ENCODE measurements at regions not wholly inside any gene's neighbourhood (a gene's known extent, or its start where the extent isn't known, plus 50 kb on each side); places are given as distances from the start of the nearest gene placed in this dataset.

- Mint-ChIP-seq H3K27me3 (ENCODE audit: insufficient read depth, unreplicated experiment) (peaks cover 14% of the 10 kb centered on the region), H3K4me1 (ENCODE audit: low read depth, unreplicated experiment) (no peaks in the 10 kb centered on the region), H3K9me3 (ENCODE audit: unreplicated experiment) (no peaks in the 10 kb centered on the region), H3K27ac (ENCODE audit: unreplicated experiment) (no peak overlapping the region), H3K36me3 (ENCODE audit: insufficient read depth, unreplicated experiment) (no peaks in the 10 kb centered on the region), H3K4me3 (ENCODE audit: unreplicated experiment) (no peak overlapping the region)
- no TSS peak for BruUV-seq (replicated peaks)
- ChIA-PET POLR2A (no interaction called here), CTCF (no interaction called here)
- no peaks in the 10 kb centered on the region for H3K4me1 ChIP-seq
- no peaks in the 10 kb centered on the region for H3K9me3 ChIP-seq
- TF ChIP-seq CTCF (IDR thresholded peaks at IDR 0.05; ENCODE audit: insufficient read depth in 1 of 2, low read depth in 1 of 2, low read length in 1 of 2, severe bottlenecking in 1 of 2, unreplicated experiment in 1 of 2) = no peak
- no peaks in the 10 kb centered on the region for H3K27me3 ChIP-seq (replicated peaks; ENCODE audit: control insufficient read depth, insufficient read depth, low read length)
- H3K4me3 ChIP-seq (ENCODE audit: low read depth, low read length) = no peak overlapping the region
- peak in 1 of 2 experiments; percentile 13 for DNase-seq
- no peaks in the 10 kb centered on the region for H3K36me3 ChIP-seq (ENCODE audit: control insufficient read depth, insufficient read depth, low read length)
- intact Hi-C loops (cut with micrococcal nuclease; ENCODE audit: unreplicated experiment) = no loop called here
These were observed 355.1 kb upstream of the SHH start for GRCh38 chr7:156167417-156167807.

DNA sequence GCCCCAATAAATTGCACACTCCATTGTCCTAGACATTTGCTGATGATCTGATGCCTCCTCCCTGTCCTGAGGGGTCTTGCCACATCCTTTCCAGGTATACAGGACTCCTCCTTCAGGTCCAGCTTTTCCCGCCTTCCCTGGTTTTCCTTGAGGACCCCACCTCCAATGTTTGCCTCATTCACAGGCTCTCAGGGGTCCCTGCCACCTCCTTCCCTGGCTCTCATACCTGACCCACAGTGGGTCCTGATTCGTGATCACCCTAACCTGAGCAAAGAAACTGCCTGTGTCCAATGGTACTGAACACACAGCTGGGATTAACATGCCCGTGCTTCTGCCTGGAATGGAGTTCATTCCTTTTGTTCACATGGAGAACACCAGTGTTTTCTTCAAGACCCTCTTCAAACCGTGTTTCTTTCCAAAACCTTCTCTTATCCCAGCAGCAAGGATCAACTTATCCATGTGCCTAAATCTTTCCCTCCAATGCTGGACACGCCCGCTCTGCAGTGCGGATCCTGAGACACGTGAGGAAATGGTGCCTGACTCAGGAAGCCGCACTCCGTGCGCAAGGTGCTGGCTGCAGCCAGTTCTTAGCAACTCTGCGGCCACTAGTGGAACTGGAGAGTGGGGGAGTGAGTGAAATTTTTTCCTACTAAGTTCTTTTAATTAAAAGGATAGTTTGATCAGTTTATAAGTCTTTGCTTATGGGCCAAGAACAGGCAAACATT lies 354.6 kb upstream of the SHH start:
- no peak for TF ChIP-seq CTCF (IDR thresholded peaks at IDR 0.05; ENCODE audit: insufficient read depth in 1 of 2, low read depth in 1 of 2, low read length in 1 of 2, severe bottlenecking in 1 of 2, unreplicated experiment in 1 of 2)
- H3K27me3 Mint-ChIP-seq (ENCODE audit: insufficient read depth, unreplicated experiment) = peaks cover 14% of the 10 kb centered on the region
- H3K27me3 ChIP-seq (replicated peaks; ENCODE audit: control insufficient read depth, insufficient read depth, low read length) = no peaks in the 10 kb centered on the region

DNA sequence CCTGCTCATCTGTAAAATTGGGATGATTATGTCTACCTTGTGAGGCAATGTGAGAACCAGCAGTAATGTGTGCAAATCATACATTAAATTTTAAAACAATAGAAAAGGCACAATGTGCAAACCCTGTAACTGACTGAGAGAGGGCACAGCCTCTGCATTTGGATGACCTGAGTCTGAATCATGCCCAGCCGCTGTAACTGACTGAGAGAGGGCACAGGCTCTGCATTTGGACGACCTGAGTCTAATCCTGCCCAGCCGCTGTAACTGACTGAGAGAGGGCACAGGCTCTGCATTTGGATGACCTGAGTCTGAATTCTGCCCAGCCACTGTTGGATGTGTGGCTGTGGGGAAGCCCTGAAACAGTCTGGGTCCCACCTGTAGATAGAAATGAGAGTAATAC lies 351.5 kb upstream of the SHH start:
- Mint-ChIP-seq H3K4me3 (ENCODE audit: unreplicated experiment) (no peak overlapping the region), H3K36me3 (ENCODE audit: insufficient read depth, unreplicated experiment) (no peaks in the 10 kb centered on the region), H3K9me3 (ENCODE audit: unreplicated experiment) (no peaks in the 10 kb centered on the region), H3K27ac (ENCODE audit: unreplicated experiment) (no peak overlapping the region), H3K4me1 (ENCODE audit: low read depth, unreplicated experiment) (no peaks in the 10 kb centered on the region), H3K27me3 (ENCODE audit: insufficient read depth, unreplicated experiment) (peaks cover 14% of the 10 kb centered on the region)
- no TSS peak for BruUV-seq (replicated peaks)
- POLR2A ChIA-PET = no interaction called here
- no peaks in the 10 kb centered on the region for H3K9me3 ChIP-seq
- intact Hi-C loops (cut with micrococcal nuclease; ENCODE audit: unreplicated experiment) = no loop called here
- no peak for DNase-seq
- no peaks in the 10 kb centered on the region for H3K27me3 ChIP-seq (replicated peaks; ENCODE audit: control insufficient read depth, insufficient read depth, low read length)
- CTCF ChIA-PET = no interaction called here
- H3K36me3 ChIP-seq (ENCODE audit: control insufficient read depth, insufficient read depth, low read length) = no peaks in the 10 kb centered on the region
- H3K4me1 ChIP-seq = no peaks in the 10 kb centered on the region
- no peak for TF ChIP-seq CTCF (IDR thresholded peaks at IDR 0.05; ENCODE audit: insufficient read depth in 1 of 2, low read depth in 1 of 2, low read length in 1 of 2, severe bottlenecking in 1 of 2, unreplicated experiment in 1 of 2)
- H3K4me3 ChIP-seq (ENCODE audit: low read depth, low read length) = no peak overlapping the region

More for the DNA sequence above, 354.6 kb upstream of the SHH start:
- Histone ChIP-seq H3K4me1 (no peaks in the 10 kb centered on the region), H3K36me3 (ENCODE audit: control insufficient read depth, insufficient read depth, low read length) (no peaks in the 10 kb centered on the region), H3K4me3 (ENCODE audit: low read depth, low read length) (no peak overlapping the region), H3K9me3 (no peaks in the 10 kb centered on the region)
- Mint-ChIP-seq H3K9me3 (ENCODE audit: unreplicated experiment) (no peaks in the 10 kb centered on the region), H3K4me1 (ENCODE audit: low read depth, unreplicated experiment) (no peaks in the 10 kb centered on the region), H3K36me3 (ENCODE audit: insufficient read depth, unreplicated experiment) (no peaks in the 10 kb centered on the region), H3K27ac (ENCODE audit: unreplicated experiment) (no peak overlapping the region), H3K4me3 (ENCODE audit: unreplicated experiment) (no peak overlapping the region)
- no TSS peak for BruUV-seq (replicated peaks)
- ChIA-PET POLR2A (no interaction called here), CTCF (no interaction called here)
- intact Hi-C loops (cut with micrococcal nuclease; ENCODE audit: unreplicated experiment) = no loop called here
- DNase-seq = no peak
